K562 (cell line): ENCODE measurements at regions not wholly inside any gene's neighbourhood (a gene's known extent, or its start where the extent isn't known, plus 50 kb on each side); places are given as distances from the start of the nearest gene placed in this dataset.
A peak's percentile ranks its signal among the peaks of the same experiment; 100 is the strongest.
"Not testable (repeated sequence)": the region's sequence is repeated elsewhere in the genome, so short reads cannot be mapped to it uniquely, and the experiment has no call there.

ENCODE experiments used
- ATAC-seq: fragments of 200-7000 bp; cut with Tn5 transposase; 3 replicates; pipeline ENCODE4 v1.9.1; 2020; ENCODE audit warnings: moderate library complexity
- BruUV-seq: library from RNA; stranded (reverse); fragments of 400-500 nt; replicated peaks from 2 replicates; lab custom pipeline; 2021; lab: Mats Ljungman, UMichigan
- CTCF ChIA-PET: fragments of 300-600 bp; formaldehyde crosslinking; extraction: SDS; loops from one replicate; lab custom pipeline; 2021; ENCODE audit warnings: low intra/inter-chr PET ratio; lab: Yijun Ruan, JAX
- POLR2A ChIA-PET: fragments of 300-600, 350-650 bp; sonication (Branson Sonifier 250); formaldehyde crosslinking; extraction: SDS; loops from one replicate; lab custom pipeline; 2021; ENCODE audit warnings: antibody characterized with exemption, inconsistent platforms; lab: Yijun Ruan, JAX
- DNase-seq, 4 experiments: peaks; one replicate each; pipeline versions ENCODE4 v3.0.0 to v3.0.0-alpha.2; 2011 to 2018; ENCODE audit warnings: low spot score in 3 of 4, mixed read lengths in 3 of 4; ENCODE audit errors: extremely low read depth in 1 of 4
- FAIRE-seq: peaks from 2 replicates; lab custom pipeline; 2011; peaks lifted over from hg19 to GRCh38; lab: Jason Lieb, UNC
- H2AFZ ChIP-seq: 2 replicates; pipeline ENCODE4 v1.6.0; 2011; ENCODE audit warnings: low read depth, low read length, control low read depth, inconsistent platforms
- H3K27ac ChIP-seq: fragments of 200-600 bp; 3 replicates; pipeline ENCODE4 v1.8.0; 2011; ENCODE audit warnings: low read depth, mild to moderate bottlenecking, control low read depth, inconsistent platforms, low read length, moderate library complexity, mixed read lengths; ENCODE audit errors: extremely low read depth
- H3K27me3 ChIP-seq, 2 experiments: fragments of 300-600 bp in 1 of 2; 2 replicates in 1 of 2; 3 replicates in 1 of 2; pipeline versions ENCODE4 v1.6.0 to v1.8.0; 2011; ENCODE audit warnings: inconsistent platforms in 2 of 2, low read length in 2 of 2, mild to moderate bottlenecking in 1 of 2, mixed read lengths in 1 of 2, moderate library complexity in 1 of 2; ENCODE audit not compliant: control insufficient read depth in 2 of 2, insufficient read depth in 2 of 2
- H3K36me3 ChIP-seq: fragments of 300-600 bp; 3 replicates; pipeline ENCODE4 v1.8.0; 2011; ENCODE audit warnings: mild to moderate bottlenecking, low read length, inconsistent platforms; ENCODE audit not compliant: control insufficient read depth, insufficient read depth
- H3K4me1 ChIP-seq, 2 experiments: fragments of 200-600 bp in 1 of 2; replicated peaks in 1 of 2; 2 replicates in 1 of 2; 3 replicates in 1 of 2; pipeline versions ENCODE4 v1.5.1 to v1.8.0; 2011; ENCODE audit warnings: inconsistent platforms in 2 of 2, low read length in 2 of 2, mild to moderate bottlenecking in 1 of 2, mixed read lengths in 1 of 2, moderate library complexity in 1 of 2; ENCODE audit not compliant: control insufficient read depth in 2 of 2, insufficient read depth in 2 of 2
- H3K4me2 ChIP-seq: 2 replicates; pipeline ENCODE4 v1.6.1; 2011; ENCODE audit warnings: low read length, control low read depth, inconsistent platforms, mixed read lengths; ENCODE audit not compliant: insufficient read depth
- H3K4me3 ChIP-seq: fragments of 200-600 bp; sonication (generic), shearing (Covaris generic); 2 replicates; pipeline ENCODE4 v1.5.1; 2016; ENCODE audit warnings: control low read depth, inconsistent platforms
- H3K79me2 ChIP-seq: fragments of 200-600 bp; 3 replicates; pipeline ENCODE4 v1.8.0; 2011; ENCODE audit warnings: low read length, inconsistent platforms; ENCODE audit not compliant: control insufficient read depth, insufficient read depth
- H3K9ac ChIP-seq, 2 experiments: 2 replicates each; pipeline versions ENCODE4 v1.6.0 to v1.6.1; 2011; ENCODE audit warnings: low read depth in 2 of 2, low read length in 2 of 2, control low read depth in 1 of 2, inconsistent platforms in 1 of 2, mild to moderate bottlenecking in 1 of 2, mixed read lengths in 1 of 2; ENCODE audit not compliant: insufficient read depth in 1 of 2
- H3K9me1 ChIP-seq: one replicate; pipeline ENCODE4 v1.6.0; 2011; ENCODE audit warnings: inconsistent platforms, mild to moderate bottlenecking, low read length, moderate library complexity; ENCODE audit not compliant: control insufficient read depth, insufficient read depth
- H3K9me3 ChIP-seq: replicated peaks from 2 replicates; pipeline ENCODE4 v1.5.1; 2011; ENCODE audit warnings: low read depth, low read length, inconsistent platforms; ENCODE audit not compliant: control insufficient read depth, insufficient read depth
- H4K20me1 ChIP-seq: replicated peaks from 2 replicates; pipeline ENCODE4 v1.6.1; 2011; ENCODE audit warnings: low read length, inconsistent platforms, mixed read lengths; ENCODE audit not compliant: control insufficient read depth, insufficient read depth
- FOXA3 ChIP-seq, 2 experiments: fragments of 450-650 bp in 1 of 2; sonication (generic) in 1 of 2; formaldehyde crosslinking; IDR thresholded peaks in 1 of 2; conservative IDR thresholded peaks in 1 of 2; 2 replicates each; pipeline versions ENCODE4 v1.4.0 to v1.8.0; 2020 to 2022; ENCODE audit warnings: mild to moderate bottlenecking in 2 of 2, missing genetic modification reagents in 1 of 2
- WGBS: fragments of 100-300 bp; shearing (Covaris generic); methylation state at CpG from one replicate; pipeline ENCODE4 v1.1.6; 2016; ENCODE audit warnings: low coverage, mixed read lengths; ENCODE audit not compliant: insufficient coverage; ENCODE audit errors: missing lambda C conversion rate; 5-methylcytosine and 5-hydroxymethylcytosine counted together
- in situ Hi-C: fragments of 300-500 bp; cut with MboI; formaldehyde crosslinking; loops from 4 replicates; pipeline ENCODE4 v1.15.0; 2018; ENCODE audit warnings: inconsistent platforms, mixed read lengths
- intact Hi-C: fragments of 100-400 bp; cut with micrococcal nuclease; formaldehyde crosslinking; loops from 2 replicates; pipeline ENCODE4 v1.14.2; 2022
- TF ChIP-seq, protein P1 (sequence below): fragments of 250-450 bp; sonication (Bioruptor Pico); IDR thresholded peaks from 2 replicates; pipeline ENCODE4 v1.8.0; 2021; ENCODE audit warnings: mild to moderate bottlenecking, moderate library complexity

DNA sequence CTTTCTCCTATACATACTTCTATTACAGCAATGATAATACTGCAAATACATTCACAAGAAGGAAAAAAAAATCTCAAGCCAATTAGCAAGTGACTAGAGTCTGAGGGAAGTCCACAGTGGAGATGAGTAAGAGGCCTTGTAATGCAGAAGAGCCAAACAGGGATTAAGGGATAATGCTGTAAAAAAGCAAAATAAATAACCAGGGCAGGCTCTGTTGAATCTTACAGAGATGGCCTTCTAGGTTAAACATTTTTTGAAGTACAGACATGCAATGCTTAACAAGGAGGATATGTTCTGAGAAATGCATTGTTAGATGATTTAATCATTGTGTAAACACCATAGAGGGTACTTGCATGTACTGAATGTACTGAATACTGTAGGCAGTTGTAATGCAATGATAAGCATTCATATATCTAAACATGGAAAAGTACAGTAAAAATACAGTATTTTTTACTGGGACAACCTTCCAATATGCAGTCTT lies 122.1 kb upstream of the RMDN2 start:
- no peaks in the 10 kb centered on the region for H4K20me1 ChIP-seq
- no peak overlapping the region for H3K4me3 ChIP-seq
- no peaks in the 10 kb centered on the region for H3K36me3 ChIP-seq
- no peak overlapping the region for H3K4me2 ChIP-seq
- no peak for ATAC-seq
- no peaks in the 10 kb centered on the region for H3K79me2 ChIP-seq
- CTCF ChIA-PET, result no interaction called here
- no peaks in the 10 kb centered on the region; a peak in 1 of 5 replicates for H3K27me3 ChIP-seq
- H3K9me1 ChIP-seq, result no peaks in the 10 kb centered on the region
- no TSS peak for BruUV-seq
- H3K9ac ChIP-seq, result no peak overlapping the region
- no peak overlapping the region for H3K27ac ChIP-seq
- in situ Hi-C loops, result no loop called here
- FAIRE-seq, result no peak
- H3K4me1 ChIP-seq, result no peaks in the 10 kb centered on the region
- no peaks in the 10 kb centered on the region for H3K9me3 ChIP-seq
- POLR2A ChIA-PET, result no interaction called here
- intact Hi-C loops, result no loop called here
- peak in 1 of 2 experiments; percentile 76; a peak in 2 of 4 replicates for TF ChIP-seq FOXA3 (CRISPR knock-in tag; conservative IDR thresholded peaks at IDR 0.05 in 1 of 2, IDR thresholded peaks at IDR 0.05 in 1 of 2)
- TF ChIP-seq, protein P1, sequence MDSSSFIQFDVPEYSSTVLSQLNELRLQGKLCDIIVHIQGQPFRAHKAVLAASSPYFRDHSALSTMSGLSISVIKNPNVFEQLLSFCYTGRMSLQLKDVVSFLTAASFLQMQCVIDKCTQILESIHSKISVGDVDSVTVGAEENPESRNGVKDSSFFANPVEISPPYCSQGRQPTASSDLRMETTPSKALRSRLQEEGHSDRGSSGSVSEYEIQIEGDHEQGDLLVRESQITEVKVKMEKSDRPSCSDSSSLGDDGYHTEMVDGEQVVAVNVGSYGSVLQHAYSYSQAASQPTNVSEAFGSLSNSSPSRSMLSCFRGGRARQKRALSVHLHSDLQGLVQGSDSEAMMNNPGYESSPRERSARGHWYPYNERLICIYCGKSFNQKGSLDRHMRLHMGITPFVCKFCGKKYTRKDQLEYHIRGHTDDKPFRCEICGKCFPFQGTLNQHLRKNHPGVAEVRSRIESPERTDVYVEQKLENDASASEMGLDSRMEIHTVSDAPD (CRISPR knock-in tag), result no peak
- H2AFZ ChIP-seq, result no peak overlapping the region
- no peak for DNase-seq

DNA sequence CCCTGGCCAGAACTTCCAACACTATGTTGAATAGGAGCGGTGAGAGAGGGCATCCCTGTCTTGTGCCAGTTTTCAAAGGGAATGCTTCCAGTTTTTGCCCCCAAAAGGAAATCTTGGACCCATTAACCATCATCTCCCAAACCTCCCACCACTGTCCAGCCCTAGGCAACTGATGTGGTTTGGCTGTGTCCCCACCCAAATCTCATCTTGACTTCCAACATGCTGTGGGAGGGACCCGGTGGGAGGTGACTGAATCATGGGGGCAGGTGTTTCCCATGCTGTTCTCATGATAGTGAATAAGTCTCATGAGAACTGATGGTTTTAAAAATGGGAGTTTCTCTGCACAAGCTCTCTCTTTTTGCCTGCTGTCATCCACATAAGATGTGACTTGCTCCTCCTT lies 119.1 kb upstream of the RMDN2 start:
- intact Hi-C loops, CTCF ChIA-PET: not testable (repeated sequence)

More for the DNA sequence above, 119.1 kb upstream of the RMDN2 start:
- H2AFZ ChIP-seq, H3K9me1 ChIP-seq, H3K4me2 ChIP-seq, H3K4me1 ChIP-seq, H3K27ac ChIP-seq, H3K9ac ChIP-seq, in situ Hi-C loops, H4K20me1 ChIP-seq, H3K4me3 ChIP-seq, DNase-seq, H3K79me2 ChIP-seq, BruUV-seq, FAIRE-seq, POLR2A ChIA-PET, H3K36me3 ChIP-seq, H3K9me3 ChIP-seq, H3K27me3 ChIP-seq, ATAC-seq: not testable (repeated sequence)
- WGBS, result 0% methylated on average over 1 of the region's 2 CpGs
